Tibial nerve (tissue), 3 donors: ENCODE measurements at regions not wholly inside any gene's neighbourhood (a gene's known extent, or its start where the extent isn't known, plus 50 kb on each side); places are given as distances from the start of the nearest gene placed in this dataset.

Experiments used
- CTCF ChIP-seq, 5 experiments: fragments of 200-600 bp in 3 of 5; fragments of 450-650 bp in 2 of 5; sonication (generic) in 3 of 5; IDR thresholded peaks; one replicate each; pipeline ENCODE4 v1.5.1; 2016 to 2019; ENCODE audit warnings: antibody characterized with exemption in 5 of 5, mild to moderate bottlenecking in 3 of 5, moderate library complexity in 2 of 5
- POLR2A ChIP-seq, 2 donors: fragments of 450-650 bp; IDR thresholded peaks; one replicate each; pipeline ENCODE4 v1.6.1; 2017; ENCODE audit warnings: antibody characterized with exemption in 2 of 2, mild to moderate bottlenecking in 2 of 2, moderate library complexity in 2 of 2

GRCh38 chr1:82343381-82343780, 542.6 kb downstream of the ADGRL2 start:
- TF ChIP-seq CTCF (IDR thresholded peaks at IDR 0.05) (no peak), POLR2A (IDR thresholded peaks at IDR 0.05) (no peak)
